ENCODE measurements at regions not wholly inside any gene's neighbourhood (a gene's known extent, or its start where the extent isn't known, plus 50 kb on each side); places are given as distances from the start of the nearest gene placed in this dataset.
"Not testable (repeated sequence)": the region's sequence is repeated elsewhere in the genome, so short reads cannot be mapped to it uniquely, and the experiment has no call there.

DNA sequence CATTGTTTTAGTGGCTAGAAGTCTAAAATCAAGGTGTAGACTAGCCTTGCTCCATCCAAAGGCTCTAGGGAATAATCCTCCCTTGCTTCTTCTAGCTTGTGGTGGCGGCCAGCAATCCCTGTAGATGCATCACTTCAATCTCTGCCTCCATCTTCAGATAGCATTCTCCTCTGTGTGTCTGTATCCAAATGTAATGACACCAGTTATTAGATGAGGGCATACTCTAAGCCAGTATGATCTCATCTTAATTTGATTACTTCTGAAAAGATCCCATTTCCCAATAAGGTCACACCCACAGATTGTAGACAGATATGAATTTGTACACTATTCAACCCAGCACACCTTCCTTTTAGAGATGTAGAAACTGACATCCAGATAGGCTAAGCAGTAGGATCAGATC lies 334.5 kb upstream of the KCNMB2 start:
- no peak for DNase-seq (ENCODE audit: low read depth in 2 of 2)

DNA sequence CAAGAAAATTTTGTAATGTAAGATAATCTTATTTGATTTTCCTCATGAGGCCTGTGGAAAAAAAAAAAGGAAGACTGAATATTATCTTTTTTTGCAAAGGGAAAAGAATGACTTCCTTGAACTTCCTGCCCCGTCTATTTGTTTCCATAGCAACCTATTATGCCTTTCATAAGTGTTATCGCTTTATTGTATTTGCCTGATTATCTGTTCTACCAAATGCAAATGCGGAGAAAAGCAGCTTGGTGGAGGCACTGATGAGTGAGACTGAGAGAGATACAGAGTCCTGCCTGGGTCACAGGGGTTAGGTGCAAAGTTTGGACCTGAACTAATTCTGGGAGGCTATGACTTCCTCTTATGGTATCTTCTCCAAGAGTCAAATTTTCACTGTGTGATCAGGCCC lies 334.0 kb upstream of the KCNMB2 start:
- no peak for DNase-seq (ENCODE audit: low read depth in 2 of 2)

DNA sequence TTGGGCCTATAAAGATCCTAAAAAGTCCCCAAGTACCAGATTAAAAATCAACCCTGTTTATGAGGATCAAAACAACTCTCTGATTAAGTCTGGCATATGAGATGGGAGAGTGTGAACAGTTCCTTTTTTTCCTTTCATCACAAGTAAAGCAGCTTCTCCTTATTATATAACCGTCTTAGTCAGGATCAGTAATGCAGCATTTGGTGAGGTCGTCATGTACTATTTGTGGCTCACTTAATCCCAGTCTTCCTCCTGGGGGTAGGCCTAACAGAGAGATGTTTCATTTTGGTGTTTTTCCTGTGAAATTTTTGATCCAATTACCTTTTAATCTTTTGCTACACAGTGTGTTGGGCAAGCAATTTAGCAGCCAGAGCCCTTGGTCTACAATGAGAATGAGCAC lies 333.1 kb upstream of the KCNMB2 start:
- no peak for DNase-seq (ENCODE audit: low read depth in 2 of 2)

GRCh38 chr3:178203650-178204049 lies 332.6 kb upstream of the KCNMB2 start:
- no peak for DNase-seq (ENCODE audit: low read depth in 2 of 2)

DNA sequence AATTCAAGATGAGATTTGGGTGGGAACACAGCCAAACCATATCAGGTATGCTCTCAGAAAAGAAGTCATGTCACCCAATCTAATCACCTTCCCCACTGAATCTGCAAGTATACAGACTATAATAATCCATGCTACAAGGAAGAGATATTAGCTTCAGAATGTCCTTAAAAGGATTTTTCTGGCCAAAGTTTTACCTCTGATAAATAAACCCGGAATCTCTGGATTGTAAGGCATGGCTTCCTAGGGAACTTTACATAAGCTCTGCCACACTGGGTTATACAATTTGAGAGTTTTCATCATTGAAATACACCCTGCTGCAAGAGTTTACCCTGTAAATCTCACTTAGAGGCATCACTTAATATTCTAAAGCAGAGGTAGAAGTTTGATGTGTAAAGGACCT lies 330.5 kb upstream of the KCNMB2 start:
- no peak for DNase-seq (ENCODE audit: low read depth in 2 of 2)

DNA sequence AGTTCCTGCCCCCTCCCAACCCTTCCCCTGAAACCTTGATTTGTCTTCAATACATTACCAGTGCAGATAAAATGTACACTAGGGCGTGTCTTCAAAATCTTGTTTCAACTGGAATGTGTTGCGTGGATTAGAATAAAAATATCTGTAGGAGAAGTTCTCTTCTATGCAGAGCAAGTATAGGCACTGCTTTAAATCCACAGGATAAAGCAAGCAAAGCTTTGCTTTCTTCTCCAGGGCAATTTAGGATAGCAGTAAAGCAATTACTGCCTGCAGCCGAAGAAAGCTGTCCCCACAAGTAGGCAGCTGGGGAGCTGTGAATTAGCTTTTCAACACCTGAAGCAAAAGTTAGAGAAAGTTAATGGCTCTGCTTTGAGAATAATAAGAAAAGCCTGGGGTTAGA lies 329.7 kb upstream of the KCNMB2 start:
- no peak for DNase-seq (ENCODE audit: low read depth in 2 of 2)

DNA sequence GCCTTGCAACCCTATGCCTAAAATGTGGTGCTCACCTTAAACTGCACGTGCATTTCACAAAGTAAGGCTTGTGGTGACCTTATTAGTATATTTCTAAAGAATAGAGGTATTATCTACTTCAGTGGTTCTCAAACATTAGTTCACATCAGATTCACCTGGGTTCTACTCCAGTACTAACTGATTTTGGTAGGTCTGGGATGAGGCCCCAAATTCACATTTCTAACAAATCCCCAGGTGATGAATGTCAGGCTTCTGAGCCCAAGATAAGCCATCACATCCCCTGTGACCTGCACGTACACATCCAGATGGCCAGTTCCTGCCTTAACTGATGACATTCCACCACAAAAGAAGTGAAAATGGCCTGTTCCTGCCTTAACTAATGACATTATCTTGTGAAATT lies 329.1 kb upstream of the KCNMB2 start:
- not testable (repeated sequence) for DNase-seq (ENCODE audit: low read depth in 2 of 2)

DNA sequence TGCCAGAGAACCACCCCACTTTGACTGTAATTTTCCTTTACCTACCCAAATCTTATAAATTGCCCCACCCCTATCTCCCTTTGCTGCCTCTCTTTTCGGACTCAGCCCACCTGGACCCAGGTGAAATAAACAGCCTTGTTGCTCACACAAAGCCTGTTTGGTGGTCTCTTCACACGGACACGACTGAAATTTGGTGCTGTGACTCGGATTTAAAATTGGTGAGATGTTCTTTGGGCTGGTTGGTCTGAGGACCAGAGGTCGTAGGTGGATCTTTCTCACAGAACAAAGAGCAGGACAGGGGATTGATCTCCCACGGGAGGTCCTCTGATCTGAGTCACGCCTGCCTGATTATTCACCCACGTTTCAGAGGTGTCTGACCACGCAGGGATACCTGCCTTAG lies 328.6 kb upstream of the KCNMB2 start:
- DNase-seq (ENCODE audit: low read depth in 2 of 2) = not testable (repeated sequence)

- not testable (repeated sequence) for DNase-seq (ENCODE audit: low read depth in 2 of 2)
These were observed 327.1 kb upstream of the KCNMB2 start for GRCh38 chr3:178209116-178209515.

DNA sequence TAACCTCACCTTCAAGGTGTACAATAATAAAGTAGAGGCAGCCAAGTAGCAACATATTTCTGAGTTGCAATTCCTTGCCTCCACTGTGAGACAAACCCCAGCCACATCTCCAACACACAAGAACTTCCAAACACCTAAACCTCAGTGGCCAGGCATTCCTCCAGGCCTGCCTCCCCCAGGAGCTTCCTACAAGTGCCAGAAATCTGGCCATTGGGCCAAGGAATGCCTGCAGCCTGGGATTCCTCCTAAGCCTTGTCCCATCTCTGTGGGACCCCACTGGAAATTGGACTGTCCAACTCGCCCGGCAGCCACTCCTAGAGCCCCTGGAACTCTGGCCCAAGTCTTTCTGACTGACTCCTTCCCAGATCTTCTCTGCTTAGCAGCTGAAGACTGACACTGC lies 326.6 kb upstream of the KCNMB2 start:
- DNase-seq (ENCODE audit: low read depth in 2 of 2) = not testable (repeated sequence)

- not testable (repeated sequence) for DNase-seq (ENCODE audit: low read depth in 2 of 2)
These were observed 325.1 kb upstream of the KCNMB2 start for GRCh38 chr3:178211086-178211485.

GRCh38 chr3:178217479-178217878 lies 318.8 kb upstream of the KCNMB2 start:
- no peak for DNase-seq (ENCODE audit: low read depth in 2 of 2)

DNA sequence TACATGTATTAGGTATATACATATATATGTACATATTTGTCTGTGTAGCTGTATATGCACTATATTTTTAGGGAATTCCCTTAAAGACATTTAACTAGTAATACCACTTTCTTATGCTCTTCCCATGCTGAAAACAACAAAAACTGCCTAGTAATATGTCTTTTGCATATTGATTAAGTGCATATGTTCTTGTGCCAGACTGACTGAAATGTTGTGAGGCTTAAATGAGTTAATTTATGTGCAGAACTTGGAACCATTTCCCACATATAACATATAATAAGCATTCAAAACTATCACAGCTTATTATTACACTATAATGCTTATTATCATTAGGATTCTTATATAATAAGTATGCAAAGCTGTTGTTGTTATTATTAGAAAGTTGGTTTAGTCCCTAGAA lies 318.0 kb upstream of the KCNMB2 start:
- DNase-seq (ENCODE audit: low read depth in 2 of 2) = no peak

- not testable (repeated sequence) for DNase-seq (ENCODE audit: low read depth in 2 of 2)
These were observed 316.6 kb upstream of the KCNMB2 start for GRCh38 chr3:178219661-178220060.

GRCh38 chr3:178223876-178224275 lies 312.4 kb upstream of the KCNMB2 start:
- no peak for DNase-seq (ENCODE audit: low read depth in 2 of 2)

DNA sequence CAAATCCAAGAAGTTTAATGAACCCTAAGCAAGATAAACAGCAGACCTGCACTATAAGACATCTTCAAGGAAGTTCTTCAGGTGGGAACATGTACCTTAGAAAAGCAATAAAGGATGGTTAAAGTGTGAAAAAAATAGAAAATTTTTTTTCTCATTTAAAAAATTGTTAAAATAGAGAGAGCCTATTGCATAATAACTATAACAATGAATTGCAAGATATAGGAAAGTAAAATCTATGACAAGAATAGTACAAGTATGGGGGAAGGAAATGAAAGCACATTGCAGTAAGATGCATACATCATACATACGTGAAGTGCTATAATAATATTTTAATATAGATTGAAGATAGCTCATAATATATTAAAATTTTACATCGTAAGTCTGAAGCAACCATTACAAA lies 310.1 kb upstream of the KCNMB2 start:
- no peak for DNase-seq (ENCODE audit: low read depth in 2 of 2)

GRCh38 chr3:178231645-178232044 lies 304.6 kb upstream of the KCNMB2 start:
- no peak for DNase-seq (ENCODE audit: low read depth in 2 of 2)

DNA sequence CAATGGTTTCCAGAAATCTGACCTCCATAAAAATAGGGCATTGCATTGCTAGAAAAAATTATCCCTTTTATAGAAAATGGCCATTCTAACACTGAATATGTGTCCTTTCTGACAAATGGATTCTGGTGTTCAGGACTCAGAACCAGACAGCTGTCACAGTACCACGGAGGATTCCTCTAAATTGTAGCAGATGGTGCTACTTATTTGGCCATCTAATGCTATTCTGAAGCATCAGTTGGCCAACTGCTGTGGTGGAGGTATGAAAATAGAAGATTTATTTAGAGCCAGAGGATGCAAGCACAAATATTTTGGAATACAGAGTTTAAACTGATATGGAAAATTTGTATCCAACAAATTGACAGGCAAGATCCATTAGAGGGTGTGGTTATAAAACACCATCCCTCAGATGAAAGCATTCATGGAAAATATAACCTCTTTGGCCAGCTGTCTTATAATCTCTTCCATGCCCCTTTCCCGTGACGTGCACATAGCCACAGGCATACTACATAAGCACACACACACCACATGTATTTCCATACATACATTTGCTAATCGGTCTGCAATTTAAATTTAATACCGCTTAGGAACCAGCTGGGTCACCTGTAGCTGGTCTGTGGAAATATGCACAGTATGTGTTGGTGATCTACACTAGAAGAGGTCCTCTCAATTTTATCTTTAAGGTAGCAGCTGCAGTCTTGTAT lies 302.7 kb upstream of the KCNMB2 start:
- DNase-seq (ENCODE audit: low read depth in 2 of 2) = no peak

DNA sequence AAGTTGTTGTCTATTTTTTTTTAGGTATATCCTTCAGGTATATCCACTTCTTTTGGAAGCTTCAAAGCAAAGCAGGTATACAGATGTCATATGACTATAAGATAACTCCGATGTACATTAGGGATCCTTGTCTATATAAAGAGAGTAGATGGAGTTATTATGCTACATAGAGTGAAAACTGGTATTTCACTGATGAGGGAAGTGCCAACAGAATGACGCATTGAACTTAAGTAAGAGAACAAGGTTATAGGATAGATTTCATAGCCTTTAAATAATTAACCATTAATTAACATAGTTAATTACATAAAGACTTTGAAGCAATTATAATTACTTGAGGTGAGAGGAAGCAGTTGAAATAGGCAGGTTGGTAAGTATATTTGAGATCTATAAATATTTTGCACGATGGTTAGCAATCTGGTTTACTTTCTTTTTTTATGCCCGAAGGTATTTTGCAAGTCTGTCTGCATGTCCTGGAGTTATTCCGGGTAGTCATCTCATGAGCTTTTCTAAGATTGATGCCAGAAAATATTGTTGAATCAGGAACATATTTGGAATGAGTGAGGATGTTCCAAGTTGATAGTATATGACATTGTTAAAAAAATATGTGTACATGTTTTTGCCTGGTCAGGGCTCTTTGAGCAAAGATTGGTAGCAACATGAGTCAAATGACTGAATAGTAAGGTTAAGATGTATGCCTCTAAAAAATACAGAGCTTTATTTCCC lies 299.5 kb upstream of the KCNMB2 start:
- no peak for DNase-seq (ENCODE audit: low read depth in 2 of 2)

GRCh38 chr3:178238179-178238578 lies 298.1 kb upstream of the KCNMB2 start:
- DNase-seq (ENCODE audit: low read depth in 2 of 2) = no peak

DNA sequence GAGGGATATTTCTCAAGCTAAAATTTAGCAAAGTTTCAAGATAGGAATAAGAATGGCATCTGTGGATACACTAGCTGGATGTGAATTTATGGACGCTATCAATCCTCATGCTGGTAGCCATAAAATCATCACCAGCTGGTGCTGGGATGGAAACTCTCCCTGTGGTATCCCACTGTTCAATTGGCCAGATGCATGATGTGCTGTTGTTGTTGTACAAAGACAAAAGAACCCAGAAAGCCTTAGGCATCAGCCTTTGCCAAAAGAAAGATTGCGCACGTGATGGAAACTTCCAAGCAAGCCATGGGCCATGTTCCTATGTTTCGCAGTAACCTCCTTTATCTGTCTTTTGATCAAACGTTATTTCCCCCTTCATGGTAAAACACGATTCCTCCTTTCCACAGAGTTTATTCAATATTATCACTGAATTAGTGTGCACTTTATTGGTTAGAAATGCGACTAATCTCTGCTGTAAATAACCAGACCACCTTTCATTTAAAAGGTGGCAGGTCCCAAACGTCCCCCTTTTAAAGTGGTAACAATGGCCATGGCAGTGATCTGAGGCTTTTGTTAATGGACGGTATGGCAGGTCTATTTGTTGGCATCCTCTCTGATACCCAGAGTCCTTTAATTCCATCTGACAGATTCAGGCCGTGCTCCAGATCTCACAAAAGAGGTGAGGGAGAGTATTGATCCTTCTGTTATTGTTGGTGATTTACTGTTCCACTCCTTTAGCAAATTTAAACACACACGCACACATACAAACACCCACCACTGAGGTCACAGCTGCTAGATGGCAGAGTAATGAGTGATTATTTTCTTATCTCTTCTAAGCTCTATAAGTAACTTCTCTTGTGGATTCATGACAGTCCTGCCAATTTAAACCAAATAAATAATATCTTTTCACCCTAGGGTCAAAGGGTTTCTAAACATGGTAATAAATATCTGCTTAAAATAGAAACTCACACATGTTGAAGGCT lies 291.2 kb upstream of the KCNMB2 start:
- no peak for DNase-seq (ENCODE audit: low read depth in 2 of 2)

- DNase-seq (ENCODE audit: low read depth in 2 of 2) = no peak
These were observed 290.2 kb upstream of the KCNMB2 start for GRCh38 chr3:178246004-178246403.
